HG03095 (cell line): ENCODE measurements at regions not wholly inside any gene's neighbourhood (a gene's known extent, or its start where the extent isn't known, plus 50 kb on each side); places are given as distances from the start of the nearest gene placed in this dataset.

Experiments
- ATAC-seq: cut with Tn5 transposase; IDR thresholded peaks from one replicate; pipeline ENCODE4 v1.9.1; 2021; ENCODE audit warnings: moderate library complexity; ENCODE audit not compliant: unreplicated experiment

DNA sequence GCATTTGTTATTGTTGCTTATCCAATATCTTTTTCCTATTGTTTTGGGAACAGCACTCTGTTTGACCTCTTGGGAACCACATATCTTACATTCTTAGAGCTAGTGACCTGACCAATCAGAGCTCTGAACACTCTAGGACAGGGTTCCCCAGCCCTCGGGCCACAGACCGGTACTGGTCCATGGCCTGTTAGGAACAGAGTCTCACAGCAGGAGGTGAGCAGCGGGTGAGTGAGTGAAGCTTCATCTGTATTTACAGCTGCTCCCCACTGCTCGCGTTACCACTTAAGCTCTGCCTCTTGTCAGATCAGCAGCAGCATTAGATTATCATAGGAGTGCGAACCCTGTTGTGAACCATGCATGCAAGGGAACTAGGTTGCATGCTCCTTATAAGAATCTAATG, 226.0 kb upstream of the TSHZ2 start:
- no peak for ATAC-seq

GRCh38 chr20:52744441-52744840, 227.7 kb upstream of the TSHZ2 start:
- no peak for ATAC-seq

- no peak for ATAC-seq
These were observed 234.1 kb upstream of the TSHZ2 start for GRCh38 chr20:52738081-52738480.

DNA sequence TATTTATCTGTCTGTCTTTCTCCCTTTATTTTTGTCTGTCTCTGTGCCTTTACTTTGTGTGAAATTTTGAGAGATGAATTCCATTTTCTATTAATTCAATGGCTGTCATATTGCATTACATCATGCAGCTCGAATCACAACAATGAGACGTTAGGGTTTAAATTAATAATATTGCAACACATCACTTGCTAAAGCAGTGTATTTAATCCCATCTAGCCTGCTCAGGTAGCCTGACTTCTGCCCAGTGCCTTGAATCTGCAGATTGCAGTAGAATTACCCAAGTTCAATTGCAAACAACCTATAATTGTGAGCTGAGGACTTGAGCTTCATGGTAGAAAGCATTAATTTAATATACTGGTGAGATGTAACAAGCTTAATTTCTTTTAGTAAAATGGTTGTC, 235.7 kb upstream of the TSHZ2 start:
- no peak for ATAC-seq

DNA sequence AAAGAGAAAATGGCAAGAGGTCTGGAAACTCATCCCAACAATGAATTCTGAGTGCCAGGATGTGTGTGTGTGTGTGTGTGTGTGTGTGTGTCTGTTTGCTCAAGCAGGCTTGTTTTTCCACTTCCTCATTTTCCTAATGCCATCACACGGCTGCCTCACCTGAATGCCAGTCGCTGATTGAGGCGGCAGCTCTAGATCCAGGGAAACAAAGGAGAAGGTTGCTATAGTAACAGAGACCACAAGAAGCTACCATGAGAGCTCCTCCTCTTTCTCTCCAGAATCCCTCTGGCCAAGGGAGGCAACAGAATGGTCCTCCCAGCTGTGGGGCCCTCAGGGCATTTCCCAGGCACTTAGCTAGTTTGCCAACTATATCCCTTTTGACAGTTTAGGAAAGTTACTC, 241.1 kb upstream of the TSHZ2 start:
- no peak for ATAC-seq

- ATAC-seq: no peak
These were observed 244.3 kb upstream of the TSHZ2 start for GRCh38 chr20:52727740-52728456.

- ATAC-seq: no peak
These were observed 247.6 kb upstream of the TSHZ2 start for GRCh38 chr20:52724541-52724940.

DNA sequence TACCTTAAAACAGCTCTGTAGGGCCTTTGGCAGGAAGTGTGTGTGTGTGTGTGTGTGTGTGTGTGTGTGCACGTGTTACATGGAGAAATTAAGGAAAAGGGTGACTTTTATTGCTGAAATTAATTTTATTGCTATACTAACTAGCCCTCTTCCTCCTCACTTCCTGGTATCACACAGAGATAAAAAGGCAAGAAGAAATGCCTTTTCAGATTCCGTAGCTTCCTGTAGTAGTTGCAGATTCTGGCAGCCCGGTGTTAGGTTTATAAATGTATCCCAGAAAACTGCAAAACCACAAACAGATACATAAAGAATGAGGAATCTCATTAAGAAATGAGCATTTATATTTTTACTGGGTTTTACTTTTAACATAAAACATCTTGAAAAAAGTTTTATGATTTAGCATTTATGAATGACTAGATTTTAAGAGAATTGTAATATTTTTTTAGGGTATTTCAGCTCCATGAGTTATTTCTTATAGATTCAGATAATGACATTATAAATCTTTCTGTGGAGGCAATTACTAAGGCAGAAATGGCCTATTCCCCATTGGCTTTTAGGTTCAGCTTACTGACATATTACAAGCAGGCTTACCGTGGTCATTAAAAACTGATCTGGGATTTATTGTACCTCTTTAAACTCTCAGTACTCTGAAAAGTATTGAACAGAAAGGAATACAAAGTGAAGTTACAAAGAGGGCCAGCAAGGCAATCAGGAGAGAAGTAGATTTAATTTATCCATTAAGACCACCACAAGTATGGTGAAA, 249.1 kb upstream of the TSHZ2 start:
- no peak for ATAC-seq

DNA sequence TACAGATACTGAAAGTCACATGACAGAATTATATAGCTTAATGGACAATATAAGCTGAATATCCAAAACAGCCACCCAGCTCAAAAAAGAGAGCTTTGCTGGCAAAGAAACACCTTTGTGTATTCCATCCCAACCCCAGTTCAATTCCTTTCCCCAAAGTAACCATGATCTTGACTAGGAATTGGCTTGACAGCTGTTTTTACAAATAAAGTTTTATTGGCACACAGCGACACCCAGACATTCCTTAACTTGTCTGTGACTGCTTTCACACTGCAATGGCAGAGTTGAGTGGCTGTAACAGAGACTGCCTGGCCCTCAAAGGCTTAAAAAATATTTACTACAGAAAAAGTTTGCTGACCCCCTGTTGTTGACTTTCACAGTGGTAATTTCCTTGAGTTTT, 264.0 kb upstream of the TSHZ2 start:
- no peak for ATAC-seq

GRCh38 chr20:52704553-52704952, 267.6 kb upstream of the TSHZ2 start:
- no peak for ATAC-seq

DNA sequence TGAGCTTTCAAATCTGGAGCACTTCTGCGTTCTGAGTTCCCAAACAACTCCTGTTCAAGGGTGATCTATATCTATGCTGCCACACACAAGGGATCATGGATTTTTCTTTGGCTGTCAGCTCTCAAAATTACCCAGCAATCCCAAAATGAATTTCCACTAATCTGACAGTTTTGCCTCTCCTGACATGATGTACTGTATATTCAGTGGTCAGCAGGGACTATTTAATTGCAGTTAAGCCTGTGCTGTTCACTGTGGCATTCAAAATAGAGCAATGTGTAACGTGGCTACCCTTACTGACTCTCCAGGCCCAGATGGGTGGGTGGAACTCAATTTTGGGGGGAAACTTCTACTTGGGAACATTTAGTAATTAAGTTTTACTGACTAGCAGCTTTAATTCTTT, 283.8 kb upstream of the TSHZ2 start:
- no peak for ATAC-seq

- ATAC-seq: no peak
These were observed 287.3 kb upstream of the TSHZ2 start for GRCh38 chr20:52684905-52685304.

- no peak for ATAC-seq
These were observed 288.0 kb upstream of the TSHZ2 start for GRCh38 chr20:52684176-52684575.

DNA sequence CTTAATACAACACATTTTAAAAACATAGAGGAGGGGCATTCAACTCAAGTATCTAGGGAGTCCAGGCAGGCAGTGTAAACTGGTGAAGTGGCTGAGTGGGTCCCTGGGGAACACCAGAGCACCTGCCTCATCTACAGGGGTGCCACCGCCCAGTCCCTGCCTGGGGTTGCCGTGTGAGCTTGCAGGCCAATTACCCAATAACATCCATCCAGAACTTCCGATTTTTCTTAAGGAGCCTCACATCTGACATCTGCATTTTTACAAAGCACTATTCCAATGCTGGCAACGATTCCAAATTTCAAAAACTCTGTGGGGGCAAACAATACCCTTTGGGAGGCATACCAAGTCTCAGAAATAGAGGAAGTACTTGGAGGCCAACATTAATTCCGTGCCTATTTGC, 288.4 kb upstream of the TSHZ2 start:
- no peak for ATAC-seq

DNA sequence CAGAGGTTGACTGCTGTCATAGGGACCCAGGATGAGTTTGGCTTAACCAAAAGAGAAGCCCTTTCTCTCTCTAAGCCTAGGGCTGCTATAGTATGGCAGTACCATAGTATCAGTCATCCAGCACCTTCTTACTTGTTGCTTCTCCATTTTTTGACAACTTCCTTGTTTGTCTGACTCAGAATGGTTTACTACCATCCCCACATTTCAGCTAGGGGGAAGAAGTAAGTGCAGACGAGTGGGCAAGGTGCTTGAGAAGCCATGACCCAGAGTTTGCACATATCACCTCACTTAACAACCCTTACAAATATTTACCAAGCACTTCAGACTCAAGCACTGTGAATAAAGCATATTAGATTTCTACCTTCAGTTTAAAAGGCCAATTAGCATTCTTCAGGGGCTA, 289.9 kb upstream of the TSHZ2 start:
- no peak for ATAC-seq

DNA sequence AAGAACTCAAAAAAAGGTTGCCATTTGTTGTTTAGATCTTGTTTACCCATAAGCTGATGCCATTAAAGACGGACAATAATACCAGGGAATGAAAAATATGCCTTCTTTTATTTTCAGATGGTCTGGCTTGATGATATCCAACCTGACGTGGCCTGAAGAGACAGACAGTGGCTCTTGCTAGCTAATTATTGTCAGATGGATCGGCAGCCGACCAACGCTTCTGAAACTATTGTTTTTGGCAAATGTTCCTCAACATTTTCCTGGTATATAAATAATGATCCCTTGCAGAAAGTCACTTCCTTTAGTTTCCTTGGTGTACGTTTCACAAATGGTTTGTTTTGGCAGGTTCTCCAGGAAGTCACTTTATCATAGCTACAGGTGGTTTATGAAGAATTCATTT, 290.9 kb upstream of the TSHZ2 start:
- no peak for ATAC-seq

DNA sequence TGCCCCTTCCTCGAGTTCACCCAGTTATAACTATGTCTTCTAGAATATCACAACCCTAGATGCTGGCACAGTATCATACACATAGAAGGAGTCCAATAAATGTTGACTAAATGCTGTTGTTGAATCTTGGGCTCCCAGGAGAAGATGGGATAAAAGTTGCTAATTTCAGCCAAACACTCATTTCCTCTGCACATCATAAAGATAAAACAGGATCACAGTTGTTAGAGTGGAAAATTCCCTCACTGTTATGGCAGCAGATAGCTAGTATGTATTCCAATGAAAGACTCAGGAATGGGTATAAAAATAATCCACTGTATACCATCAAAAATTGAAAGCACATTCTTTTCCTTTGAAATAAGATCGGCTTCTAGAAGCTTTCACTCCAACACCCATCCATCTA, 294.9 kb upstream of the TSHZ2 start:
- no peak for ATAC-seq

DNA sequence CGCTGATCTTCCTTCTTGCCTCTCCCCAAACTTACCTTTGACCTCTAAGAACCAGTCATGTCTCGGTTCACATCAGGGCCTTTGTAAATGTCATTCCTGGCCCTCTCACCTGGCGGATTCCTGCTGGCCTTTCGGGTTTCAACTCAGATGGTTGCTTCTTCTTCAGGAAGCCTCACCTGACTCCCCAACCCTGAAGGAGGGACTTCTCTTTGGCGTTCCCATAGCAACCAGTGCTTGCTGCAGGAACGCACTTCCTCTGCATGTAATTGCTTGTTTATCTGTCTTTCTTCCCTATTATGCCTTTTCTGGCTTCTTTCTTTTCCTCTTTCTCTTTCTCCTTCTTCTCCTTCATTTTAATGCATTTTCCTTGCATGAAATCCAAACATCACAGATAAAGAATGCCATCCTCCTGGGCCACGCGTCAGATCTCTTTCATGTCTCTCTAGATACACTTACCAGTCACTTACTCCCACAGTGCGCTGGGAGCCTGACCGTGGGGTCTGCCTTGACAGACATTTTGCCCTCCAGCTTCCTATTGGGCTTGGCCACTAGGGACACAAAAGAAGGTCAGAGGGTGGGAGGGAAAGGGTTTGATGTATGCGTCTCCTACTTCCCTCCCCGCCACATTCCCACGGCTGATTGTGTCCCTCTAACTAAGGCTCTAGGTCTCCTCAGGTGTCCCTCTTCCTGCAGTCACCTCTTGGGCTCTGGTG, 295.7 kb upstream of the TSHZ2 start:
- no peak for ATAC-seq

DNA sequence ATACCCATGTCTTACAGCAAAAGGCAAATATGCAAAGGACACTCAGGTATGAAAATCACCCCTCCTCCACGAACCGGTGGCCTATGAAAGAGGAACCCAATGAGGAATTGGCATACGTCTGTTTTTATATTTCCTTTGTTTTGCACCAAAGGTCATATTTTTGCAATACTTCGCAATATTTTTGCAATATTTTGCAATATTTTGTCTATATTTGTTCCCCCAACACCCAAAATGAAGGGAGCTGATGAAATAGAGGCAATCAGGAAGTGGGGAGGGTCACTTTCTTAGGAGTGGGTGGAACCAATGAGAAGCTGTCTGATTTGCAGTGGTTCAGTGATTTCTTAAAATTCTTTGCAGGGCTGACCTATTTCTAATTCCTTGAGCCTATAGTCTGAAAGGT, 296.8 kb upstream of the TSHZ2 start:
- ATAC-seq: no peak

GRCh38 chr20:52668626-52669025, 303.5 kb upstream of the TSHZ2 start:
- no peak for ATAC-seq

GRCh38 chr20:52667358-52667757, 304.8 kb upstream of the TSHZ2 start:
- no peak for ATAC-seq

GRCh38 chr20:52665441-52665840, 306.7 kb upstream of the TSHZ2 start:
- no peak for ATAC-seq
